ENCODE measurements at regions not wholly inside any gene's neighbourhood (a gene's known extent, or its start where the extent isn't known, plus 50 kb on each side); places are given as distances from the start of the nearest gene placed in this dataset.

DNA sequence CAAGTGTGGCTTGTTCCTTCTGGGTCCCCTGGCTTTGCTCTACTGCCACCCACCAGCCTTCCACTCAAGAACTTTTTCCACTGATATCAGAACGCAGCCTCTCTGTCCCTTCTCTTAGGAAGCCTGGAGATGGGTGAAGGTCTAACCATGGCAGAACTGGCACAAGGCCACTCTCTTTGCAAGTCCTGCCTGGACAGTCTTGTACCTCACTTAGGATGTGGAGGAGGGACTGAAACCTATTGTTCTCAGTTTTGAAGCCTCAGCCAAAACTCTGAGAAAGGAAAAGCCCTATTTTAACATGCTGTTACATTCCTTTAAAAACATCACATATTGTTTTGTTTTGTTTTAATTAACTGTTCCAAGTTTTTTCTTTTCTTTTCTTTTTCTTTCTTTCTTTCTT is 58.9 kb upstream of the NCOA1 start:
- Histone ChIP-seq H3K4me3 (ENCODE audit: control insufficient read depth in 1 of 2, extremely low read depth in 1 of 2, low read length in 1 of 2) (no peak overlapping the region), H3K27me3 (replicated peaks in 1 of 2; ENCODE audit: control insufficient read depth in 2 of 2, extremely low read depth in 1 of 2, insufficient read depth in 2 of 2, low read length in 1 of 2) (no peaks in the 10 kb centered on the region), H3K27ac (ENCODE audit: low read length) (no peak overlapping the region), H3K4me1 (ENCODE audit: control insufficient read depth in 1 of 2, extremely low read depth in 1 of 2, insufficient read depth in 2 of 2, low read length in 2 of 2) (no peaks in the 10 kb centered on the region), H3K36me3 (ENCODE audit: control insufficient read depth in 2 of 2, extremely low read depth in 1 of 2, insufficient read depth in 1 of 2, low read length in 1 of 2) (no peaks in the 10 kb centered on the region), H3K9me3 (no peaks in the 10 kb centered on the region)
- Mint-ChIP-seq H3K36me3 (no peaks in the 10 kb centered on the region), H3K9me3 (no peaks in the 10 kb centered on the region), H3K4me1 (no peaks in the 10 kb centered on the region), H3K4me3 (no peak overlapping the region), H3K27me3 (no peaks in the 10 kb centered on the region), H3K27ac (no peak overlapping the region)
- DNase-seq (no peak), ATAC-seq (replicated peaks in 1 of 4) (no peak)
- no CpG with 5 or more reads among the region's 1 CpG for WGBS (ENCODE audit: insufficient coverage)
- CTCF ChIA-PET: no interaction called here
- POLR2A ChIA-PET: interaction anchor here in 1 of 2 donors (0.7 kb wide), 1 partner anchor 609 kb away, joined by 4 read pairs; no protein-coding TSS in a partner anchor

DNA sequence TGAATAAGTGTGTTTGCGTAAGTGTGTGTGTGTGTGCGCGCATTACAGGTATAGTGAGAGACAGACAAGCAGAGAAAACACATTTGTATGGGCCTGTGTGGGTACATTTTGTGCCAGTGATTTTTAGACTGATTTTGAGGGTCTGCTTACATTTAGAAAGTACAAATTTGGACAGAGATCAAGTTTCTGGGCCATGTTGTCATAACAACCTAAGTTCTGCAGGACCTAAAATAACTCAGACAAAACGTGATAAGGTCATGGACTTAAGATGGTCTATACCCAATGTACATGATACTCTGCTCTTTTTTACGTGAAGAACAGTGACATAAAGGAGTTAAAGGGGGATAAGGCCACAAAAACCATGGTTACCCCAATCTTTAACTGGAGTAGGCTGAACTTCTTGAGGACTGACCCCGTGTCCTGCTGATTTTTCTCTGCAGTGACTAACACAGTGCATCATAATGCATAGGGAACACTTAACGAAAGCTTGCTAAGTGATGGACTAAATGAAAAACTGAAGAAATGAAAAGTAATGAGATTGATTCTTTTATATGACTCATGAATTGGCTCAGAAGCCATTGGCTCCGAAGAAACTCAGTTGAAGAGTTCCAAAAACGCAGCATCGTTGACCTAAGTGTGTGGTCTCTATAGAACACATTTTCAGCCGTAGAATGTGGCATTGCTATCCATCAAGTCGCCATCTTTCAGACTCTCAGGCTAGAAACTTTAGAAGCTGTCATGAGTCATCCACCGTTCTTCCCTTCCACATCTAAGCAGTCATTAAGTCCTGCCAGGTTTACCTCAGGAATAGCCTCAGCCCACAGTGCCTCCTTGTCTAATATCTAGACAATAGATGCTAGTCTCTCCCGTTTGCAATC is 61.6 kb upstream of the NCOA1 start:
- Histone ChIP-seq H3K4me3 (ENCODE audit: control insufficient read depth in 1 of 2, extremely low read depth in 1 of 2, low read length in 1 of 2) (no peak overlapping the region), H3K4me1 (ENCODE audit: control insufficient read depth in 1 of 2, extremely low read depth in 1 of 2, insufficient read depth in 2 of 2, low read length in 2 of 2) (no peaks in the 10 kb centered on the region), H3K36me3 (ENCODE audit: control insufficient read depth in 2 of 2, extremely low read depth in 1 of 2, insufficient read depth in 1 of 2, low read length in 1 of 2) (no peaks in the 10 kb centered on the region), H3K27me3 (replicated peaks in 1 of 2; ENCODE audit: control insufficient read depth in 2 of 2, extremely low read depth in 1 of 2, insufficient read depth in 2 of 2, low read length in 1 of 2) (no peaks in the 10 kb centered on the region), H3K9me3 (no peaks in the 10 kb centered on the region), H3K27ac (ENCODE audit: low read length) (no peak overlapping the region)
- no peaks in the 10 kb centered on the region for H3K9me3 Mint-ChIP-seq
- H3K27me3 Mint-ChIP-seq: no peaks in the 10 kb centered on the region
- no peak for ATAC-seq (replicated peaks in 1 of 4)
- WGBS (ENCODE audit: insufficient coverage): 83% methylated on average over 9 of the region's 14 CpGs
- no peak for DNase-seq
- ChIA-PET POLR2A (no interaction called here), CTCF (no interaction called here)
- no peaks in the 10 kb centered on the region for H3K36me3 Mint-ChIP-seq
- no peak overlapping the region for H3K4me3 Mint-ChIP-seq
- H3K27ac Mint-ChIP-seq: no peak overlapping the region
- no peaks in the 10 kb centered on the region for H3K4me1 Mint-ChIP-seq

DNA sequence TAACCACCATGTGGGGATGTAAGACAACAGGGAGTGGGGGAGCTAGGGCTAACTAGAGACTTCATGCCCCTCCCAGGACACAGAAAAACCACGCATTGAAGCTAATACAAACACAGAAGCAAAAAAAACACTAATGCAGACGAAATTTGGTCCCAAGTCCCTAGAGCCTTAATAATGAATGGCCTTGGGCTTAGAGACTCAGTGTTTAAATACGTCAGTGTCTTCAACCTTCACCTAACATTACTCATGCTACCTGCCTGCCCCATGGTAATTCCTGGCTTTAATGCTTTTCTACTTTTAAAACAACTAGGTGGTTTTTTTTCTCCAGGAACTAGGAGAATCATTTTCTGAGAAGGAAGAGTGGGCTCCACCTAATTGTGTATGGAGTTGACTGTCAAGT is 64.1 kb upstream of the ITSN2 start:
- no peaks in the 10 kb centered on the region for H3K9me3 ChIP-seq
- ChIA-PET CTCF (interaction anchor here (0.6 to 2.3 kb wide), 4 partner anchors 14 to 1326 kb away, joined by 3 to 6 read pairs (median 3); no protein-coding TSS in a partner anchor), POLR2A (no interaction called here)
- no peaks in the 10 kb centered on the region for H3K4me1 Mint-ChIP-seq
- no peak overlapping the region for H3K4me3 Mint-ChIP-seq
- no peaks in the 10 kb centered on the region for H3K36me3 ChIP-seq (ENCODE audit: control insufficient read depth in 2 of 2, extremely low read depth in 1 of 2, insufficient read depth in 1 of 2, low read length in 1 of 2)
- ATAC-seq (replicated peaks in 1 of 4): no peak
- no peaks in the 10 kb centered on the region for H3K27me3 Mint-ChIP-seq
- H3K36me3 Mint-ChIP-seq: no peaks in the 10 kb centered on the region
- H3K9me3 Mint-ChIP-seq: peaks cover 0 to 6% (median 5%) of the 10 kb centered on the region in 3 donors
- H3K4me1 ChIP-seq (ENCODE audit: control insufficient read depth in 1 of 2, extremely low read depth in 1 of 2, insufficient read depth in 2 of 2, low read length in 2 of 2): no peaks in the 10 kb centered on the region
- H3K27ac ChIP-seq (ENCODE audit: low read length): no peak overlapping the region
- no peaks in the 10 kb centered on the region for H3K27me3 ChIP-seq (replicated peaks in 1 of 2; ENCODE audit: control insufficient read depth in 2 of 2, extremely low read depth in 1 of 2, insufficient read depth in 2 of 2, low read length in 1 of 2)
- H3K4me3 ChIP-seq (ENCODE audit: control insufficient read depth in 1 of 2, extremely low read depth in 1 of 2, low read length in 1 of 2): no peak overlapping the region
- no peak for DNase-seq
- no peak overlapping the region for H3K27ac Mint-ChIP-seq
- 77% methylated on average over 2 of the region's 3 CpGs for WGBS (ENCODE audit: insufficient coverage)

DNA sequence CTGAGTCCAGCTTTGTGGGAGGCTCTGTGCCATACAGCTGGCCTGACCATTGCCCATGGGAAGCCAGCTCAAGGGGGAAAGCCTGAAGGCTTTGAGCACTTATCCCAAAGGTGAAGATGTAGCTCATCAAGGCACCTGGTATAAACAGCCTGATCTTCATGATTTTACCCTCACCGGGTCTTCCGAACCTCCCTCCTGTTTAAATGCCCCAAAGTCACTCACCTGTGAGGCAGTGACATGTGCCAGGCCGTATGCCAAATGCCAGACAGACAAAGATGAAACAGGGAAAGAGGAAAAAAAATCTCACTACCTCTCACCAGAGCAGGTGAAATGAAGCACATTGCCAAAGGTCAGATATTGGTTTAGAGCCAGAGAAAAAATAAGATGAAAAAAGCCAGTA is 62.8 kb upstream of the ITSN2 start:
- Histone ChIP-seq H3K9me3 (no peaks in the 10 kb centered on the region), H3K4me3 (ENCODE audit: control insufficient read depth in 1 of 2, extremely low read depth in 1 of 2, low read length in 1 of 2) (no peak overlapping the region), H3K27ac (ENCODE audit: low read length) (no peak overlapping the region), H3K4me1 (ENCODE audit: control insufficient read depth in 1 of 2, extremely low read depth in 1 of 2, insufficient read depth in 2 of 2, low read length in 2 of 2) (no peaks in the 10 kb centered on the region), H3K27me3 (replicated peaks in 1 of 2; ENCODE audit: control insufficient read depth in 2 of 2, extremely low read depth in 1 of 2, insufficient read depth in 2 of 2, low read length in 1 of 2) (no peaks in the 10 kb centered on the region), H3K36me3 (ENCODE audit: control insufficient read depth in 2 of 2, extremely low read depth in 1 of 2, insufficient read depth in 1 of 2, low read length in 1 of 2) (no peaks in the 10 kb centered on the region)
- Mint-ChIP-seq H3K4me1 (no peaks in the 10 kb centered on the region), H3K36me3 (no peaks in the 10 kb centered on the region), H3K27me3 (no peaks in the 10 kb centered on the region), H3K4me3 (no peak overlapping the region), H3K9me3 (peaks cover 0 to 6% (median 5%) of the 10 kb centered on the region in 3 donors), H3K27ac (no peak overlapping the region)
- ATAC-seq (replicated peaks in 1 of 4) (no peak), DNase-seq (no peak)
- WGBS (ENCODE audit: insufficient coverage): no CpG with 5 or more reads among the region's 3 CpGs
- ChIA-PET CTCF (interaction anchor here (1.3 to 2.8 kb wide), 5 partner anchors 13 to 405 kb away, joined by 4 to 15 read pairs (median 6); no protein-coding TSS in a partner anchor), POLR2A (no interaction called here)

DNA sequence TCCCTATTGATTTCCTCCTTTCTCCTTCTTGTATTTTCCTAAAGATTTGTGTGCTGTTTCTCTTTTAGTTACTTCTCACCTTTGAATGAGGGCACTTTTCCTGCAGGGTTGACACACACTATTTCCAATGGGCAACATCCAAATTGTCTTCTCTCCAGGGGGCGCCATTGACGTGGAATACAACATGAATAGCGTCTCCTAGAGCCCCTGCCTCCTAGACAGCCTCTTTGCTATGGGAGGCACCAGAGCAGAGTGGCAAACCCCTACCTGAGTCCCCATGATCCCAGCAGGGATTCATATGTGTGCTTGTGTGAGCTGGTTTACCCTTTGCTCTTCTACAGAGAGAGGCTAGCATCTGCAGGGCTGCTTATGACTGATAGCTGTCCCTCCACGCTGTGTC is 61.3 kb upstream of the ITSN2 start:
- Histone ChIP-seq H3K36me3 (ENCODE audit: control insufficient read depth in 2 of 2, extremely low read depth in 1 of 2, insufficient read depth in 1 of 2, low read length in 1 of 2) (no peaks in the 10 kb centered on the region), H3K4me1 (ENCODE audit: control insufficient read depth in 1 of 2, extremely low read depth in 1 of 2, insufficient read depth in 2 of 2, low read length in 2 of 2) (no peaks in the 10 kb centered on the region), H3K27me3 (replicated peaks in 1 of 2; ENCODE audit: control insufficient read depth in 2 of 2, extremely low read depth in 1 of 2, insufficient read depth in 2 of 2, low read length in 1 of 2) (no peaks in the 10 kb centered on the region), H3K9me3 (no peaks in the 10 kb centered on the region), H3K27ac (ENCODE audit: low read length) (no peak overlapping the region), H3K4me3 (ENCODE audit: control insufficient read depth in 1 of 2, extremely low read depth in 1 of 2, low read length in 1 of 2) (no peak overlapping the region)
- no peaks in the 10 kb centered on the region for H3K4me1 Mint-ChIP-seq
- no peaks in the 10 kb centered on the region for H3K27me3 Mint-ChIP-seq
- ATAC-seq (replicated peaks in 1 of 4) (peak in 2 of 4 experiments; percentile 30 to 44), DNase-seq (peak in 31 of 35 experiments; percentile 6 to 68 (median 39))
- CTCF ChIA-PET: interaction anchor here (0.6 to 2.8 kb wide), 8 partner anchors 90 to 774 kb away, joined by 3 to 15 read pairs (median 4); no protein-coding TSS in a partner anchor
- H3K27ac Mint-ChIP-seq: no peak overlapping the region
- H3K4me3 Mint-ChIP-seq: no peak overlapping the region
- no peaks in the 10 kb centered on the region for H3K36me3 Mint-ChIP-seq
- POLR2A ChIA-PET: no interaction called here
- 47% methylated on average over 2 of the region's 4 CpGs for WGBS (ENCODE audit: insufficient coverage)
- peaks cover 0 to 6% (median 5%) of the 10 kb centered on the region in 3 donors for H3K9me3 Mint-ChIP-seq

DNA sequence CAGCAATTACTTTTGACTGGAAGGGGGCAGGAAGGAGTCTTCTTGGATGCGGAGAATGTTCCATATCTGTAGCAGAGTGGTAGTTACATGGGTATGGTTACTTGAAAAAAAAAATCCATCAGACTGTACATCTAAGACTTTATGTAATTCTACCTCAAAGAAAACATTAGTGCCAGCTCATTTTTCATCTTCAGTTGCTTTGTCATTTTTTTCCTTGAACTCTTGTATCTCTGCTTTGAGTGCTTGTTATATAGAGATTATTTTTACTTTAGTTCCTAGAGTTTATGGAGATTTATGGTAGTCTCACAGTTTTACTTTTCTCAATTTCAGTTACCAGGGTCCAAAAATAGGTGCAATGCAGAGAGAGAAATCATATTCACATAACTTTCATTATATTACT is 60.0 kb upstream of the ITSN2 start:
- Mint-ChIP-seq H3K4me3 (no peak overlapping the region), H3K36me3 (no peaks in the 10 kb centered on the region), H3K4me1 (no peaks in the 10 kb centered on the region), H3K9me3 (peaks cover 0 to 6% (median 5%) of the 10 kb centered on the region in 3 donors), H3K27ac (no peak overlapping the region), H3K27me3 (no peaks in the 10 kb centered on the region)
- DNase-seq (no peak), ATAC-seq (replicated peaks in 1 of 4) (no peak)
- H3K4me3 ChIP-seq (ENCODE audit: control insufficient read depth in 1 of 2, extremely low read depth in 1 of 2, low read length in 1 of 2): no peak overlapping the region
- H3K4me1 ChIP-seq (ENCODE audit: control insufficient read depth in 1 of 2, extremely low read depth in 1 of 2, insufficient read depth in 2 of 2, low read length in 2 of 2): no peaks in the 10 kb centered on the region
- no peak overlapping the region for H3K27ac ChIP-seq (ENCODE audit: low read length)
- WGBS (ENCODE audit: insufficient coverage): no CpG with 5 or more reads among the region's 1 CpG
- ChIA-PET CTCF (interaction anchor here in 1 of 2 donors (0.6 kb wide), 1 partner anchor 113 kb away, joined by 3 read pairs; no protein-coding TSS in a partner anchor), POLR2A (interaction anchor here in 1 of 2 donors (0.6 kb wide), 1 partner anchor 401 kb away, joined by 4 read pairs; no protein-coding TSS in a partner anchor)
- H3K36me3 ChIP-seq (ENCODE audit: control insufficient read depth in 2 of 2, extremely low read depth in 1 of 2, insufficient read depth in 1 of 2, low read length in 1 of 2): no peaks in the 10 kb centered on the region
- H3K9me3 ChIP-seq: no peaks in the 10 kb centered on the region
- H3K27me3 ChIP-seq (replicated peaks in 1 of 2; ENCODE audit: control insufficient read depth in 2 of 2, extremely low read depth in 1 of 2, insufficient read depth in 2 of 2, low read length in 1 of 2): no peaks in the 10 kb centered on the region
